Neural progenitor cell (in vitro differentiated cells): ENCODE measurements at regions not wholly inside any gene's neighbourhood (a gene's known extent, or its start where the extent isn't known, plus 50 kb on each side); places are given as distances from the start of the nearest gene placed in this dataset.

Source experiments
- CTCF ChIP-seq: fragments of 200-600 bp; sonication (generic); IDR thresholded peaks from 2 replicates; pipeline ENCODE4 v1.5.1; 2017; ENCODE audit warnings: antibody characterized with exemption, mild to moderate bottlenecking
- EZH2phosphoT487 ChIP-seq: fragments of 200-600 bp; sonication (generic); IDR thresholded peaks from 2 replicates; pipeline ENCODE4 v1.6.1; 2017; ENCODE audit warnings: antibody characterized with exemption

DNA sequence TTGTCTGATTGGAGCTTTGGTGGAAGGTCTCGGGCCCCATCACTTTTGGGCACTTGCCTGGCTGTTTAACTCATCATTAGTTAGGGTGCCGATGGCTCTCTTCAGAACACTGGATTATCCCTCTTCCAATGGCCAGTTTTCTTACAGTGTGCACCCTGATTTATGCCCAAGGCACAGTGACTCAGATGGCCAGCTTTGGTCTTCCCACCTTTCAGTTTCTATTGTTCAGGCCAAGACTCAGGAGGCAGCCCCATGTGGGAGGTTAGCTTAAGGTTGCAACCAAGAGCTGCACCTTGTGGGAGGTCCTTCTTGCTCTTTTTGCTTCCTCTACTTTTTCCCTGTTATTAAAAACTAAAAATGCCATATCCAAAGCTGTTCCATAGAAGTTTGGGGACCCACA, 121.0 kb upstream of the ZNF91 start:
- TF ChIP-seq EZH2phosphoT487 (no peak), CTCF (no peak)
